Muscle of arm (tissue), 1 donor: ENCODE measurements at regions not wholly inside any gene's neighbourhood (a gene's known extent, or its start where the extent isn't known, plus 50 kb on each side); places are given as distances from the start of the nearest gene placed in this dataset.

Experiments used
- DNase-seq: peaks from one replicate; pipeline ENCODE4 v3.0.0-alpha.2; 2013

DNA sequence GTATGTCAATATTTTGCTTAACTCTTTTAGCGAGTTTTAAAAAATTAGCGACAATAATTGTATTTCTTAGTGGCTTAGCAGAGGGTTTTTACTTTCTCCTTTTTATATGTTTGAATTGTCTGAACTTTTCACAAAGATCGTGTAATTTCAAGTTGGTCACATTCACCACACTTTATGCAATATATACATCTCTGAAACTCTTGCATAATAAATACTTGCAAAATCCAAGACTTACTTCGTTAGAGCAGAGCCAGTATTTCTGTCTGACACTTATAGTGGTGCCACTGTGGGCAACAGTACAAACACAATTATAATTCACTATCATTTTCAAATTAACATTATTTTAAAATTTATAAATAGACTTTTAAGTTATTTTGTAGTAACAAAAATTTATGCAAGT is 62.0 kb downstream of the SUCNR1 start:
- no peak for DNase-seq

DNA sequence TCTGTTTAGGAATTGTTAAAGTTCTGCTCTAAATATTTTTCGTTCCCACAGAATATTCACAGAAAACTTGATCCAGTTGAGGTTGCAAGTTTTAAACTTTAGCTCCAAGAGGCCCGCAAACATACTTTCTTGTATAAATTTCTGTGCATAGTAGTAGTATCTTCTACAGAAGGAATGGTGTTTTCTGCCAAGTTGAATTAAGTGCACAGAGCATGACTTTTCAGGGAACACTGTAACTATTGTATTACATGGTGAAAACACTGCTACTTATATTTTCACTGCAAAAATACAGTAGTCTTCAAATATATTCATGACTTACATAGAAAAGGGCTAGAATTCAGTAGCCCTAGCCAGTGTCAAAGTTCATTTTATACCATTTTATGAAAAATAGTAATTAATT is 67.0 kb downstream of the SUCNR1 start:
- no peak for DNase-seq

DNA sequence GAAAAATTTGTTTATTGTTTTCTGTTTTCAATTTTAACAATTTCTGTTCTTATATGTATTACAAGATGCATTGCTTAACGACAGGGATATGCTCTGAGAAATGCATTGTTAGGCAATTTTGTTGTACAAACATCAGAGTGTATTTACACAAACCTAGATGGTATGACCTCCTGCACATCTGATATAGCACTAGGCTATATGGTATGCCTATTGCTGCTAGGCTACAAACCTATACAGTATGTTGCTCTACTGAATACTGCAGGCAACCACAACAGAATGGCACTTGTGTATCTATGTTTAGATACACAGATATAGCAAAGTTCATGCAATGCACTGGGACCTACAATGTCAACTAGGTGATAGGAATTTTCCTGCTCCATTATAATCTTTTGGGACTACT is 70.1 kb downstream of the SUCNR1 start:
- no peak for DNase-seq

DNA sequence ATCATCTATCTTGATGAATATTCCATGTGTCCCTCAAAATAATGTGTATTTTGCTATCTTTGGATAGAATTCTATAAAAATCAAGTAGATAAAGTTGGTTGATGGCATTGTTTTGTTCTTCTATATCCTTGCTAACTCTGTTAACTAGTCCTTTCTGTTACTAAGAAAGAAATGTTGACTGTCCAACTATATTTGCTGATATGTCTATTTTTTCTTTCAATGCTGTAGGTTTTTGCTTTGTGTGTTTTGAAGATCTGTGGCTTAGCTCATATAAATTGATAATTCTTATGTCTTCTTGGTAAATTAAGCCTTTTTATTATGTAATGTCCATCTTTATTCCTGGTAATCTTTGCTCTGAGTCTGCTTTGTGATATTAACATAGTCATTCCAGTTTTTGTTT is 70.9 kb downstream of the SUCNR1 start:
- no peak for DNase-seq

DNA sequence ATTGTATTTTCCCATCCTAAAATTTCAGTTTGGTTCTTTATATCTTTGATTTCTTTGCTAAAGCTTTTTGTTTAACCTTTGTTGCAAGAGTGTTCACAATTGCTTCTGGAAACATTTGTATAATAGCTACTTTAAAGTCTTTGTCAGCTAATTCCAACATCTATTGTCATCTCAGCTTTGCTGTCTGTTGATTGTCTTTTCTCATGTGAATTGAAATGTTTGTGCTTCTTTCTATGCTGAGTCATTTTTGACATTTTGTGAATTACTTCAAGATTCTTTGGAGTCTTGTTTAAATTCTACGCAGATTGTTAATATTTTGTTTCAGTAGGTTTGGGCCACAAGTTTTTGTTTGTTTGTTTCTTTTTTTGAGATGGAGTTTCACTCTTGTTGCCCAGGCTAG is 73.2 kb downstream of the SUCNR1 start:
- no peak for DNase-seq

DNA sequence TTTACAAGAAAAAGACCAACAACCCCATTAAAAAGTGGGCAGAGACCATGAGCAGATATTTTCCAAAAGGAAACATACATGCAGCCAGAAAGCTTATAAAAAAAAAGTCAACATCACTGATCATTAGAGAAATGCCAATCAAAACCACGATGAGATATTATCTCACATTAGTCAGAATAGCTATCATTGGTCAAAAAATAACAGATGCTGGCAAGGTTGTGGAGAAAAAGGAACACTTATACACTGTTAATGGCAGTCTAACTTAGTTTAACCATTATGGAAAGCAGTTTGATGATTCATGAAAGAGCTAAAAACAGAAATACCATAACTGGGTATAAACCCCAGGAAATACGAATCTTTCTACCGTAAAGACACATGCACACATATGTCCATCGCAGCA is 76.3 kb downstream of the SUCNR1 start:
- no peak for DNase-seq

DNA sequence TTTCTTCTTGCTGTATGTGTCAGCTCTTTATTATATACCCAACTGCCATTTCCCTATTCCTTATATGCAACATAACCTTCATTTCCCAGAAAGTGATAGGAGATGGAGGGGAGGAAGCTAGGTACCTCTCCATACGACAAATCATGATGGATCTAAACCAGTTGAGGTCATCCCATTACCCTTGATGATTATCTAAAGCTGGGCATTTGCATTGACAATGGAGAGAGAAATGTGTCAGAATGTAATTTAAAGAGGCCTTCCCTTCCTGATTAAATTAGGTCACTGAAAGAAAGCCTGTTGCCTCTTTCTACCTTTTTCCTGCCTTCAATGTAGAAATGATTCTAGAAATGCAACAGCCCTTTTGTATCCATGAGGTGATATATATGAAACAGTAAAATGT is 81.9 kb downstream of the SUCNR1 start:
- no peak for DNase-seq

- DNase-seq, result no peak
These were observed 87.6 kb downstream of the SUCNR1 start for GRCh38 chr3:151960961-151961580.

- peak; percentile 43 for DNase-seq
These were observed 88.9 kb downstream of the SUCNR1 start for GRCh38 chr3:151962352-151962751.

GRCh38 chr3:151962912-151963311 is 89.5 kb downstream of the SUCNR1 start:
- DNase-seq, result no peak

DNA sequence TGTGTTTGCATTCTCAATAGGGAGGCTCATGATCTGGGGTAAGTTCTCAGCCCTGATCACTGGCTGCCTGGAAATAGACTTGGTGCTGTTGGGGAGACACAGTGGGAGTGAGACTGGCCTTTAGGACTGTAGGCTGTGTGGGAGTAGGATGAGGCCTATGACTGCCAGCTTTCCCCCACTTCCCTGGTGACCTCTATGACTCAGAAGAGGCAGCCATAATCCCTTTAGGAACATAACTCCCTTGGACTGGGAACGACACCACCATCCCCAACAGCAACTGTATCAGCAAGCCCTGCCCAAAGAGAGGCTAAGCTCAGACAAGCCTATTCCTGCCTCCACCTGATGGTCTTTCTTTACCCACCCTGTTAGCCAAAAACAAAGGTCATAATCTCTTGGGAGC is 91.3 kb downstream of the SUCNR1 start:
- DNase-seq, result no peak

GRCh38 chr3:151969026-151969642 is 95.7 kb downstream of the SUCNR1 start:
- no peak for DNase-seq

- no peak for DNase-seq
These were observed 98.6 kb downstream of the SUCNR1 start for GRCh38 chr3:151971814-151972579.

GRCh38 chr3:151974067-151974466 is 100.6 kb downstream of the SUCNR1 start:
- DNase-seq, result no peak

DNA sequence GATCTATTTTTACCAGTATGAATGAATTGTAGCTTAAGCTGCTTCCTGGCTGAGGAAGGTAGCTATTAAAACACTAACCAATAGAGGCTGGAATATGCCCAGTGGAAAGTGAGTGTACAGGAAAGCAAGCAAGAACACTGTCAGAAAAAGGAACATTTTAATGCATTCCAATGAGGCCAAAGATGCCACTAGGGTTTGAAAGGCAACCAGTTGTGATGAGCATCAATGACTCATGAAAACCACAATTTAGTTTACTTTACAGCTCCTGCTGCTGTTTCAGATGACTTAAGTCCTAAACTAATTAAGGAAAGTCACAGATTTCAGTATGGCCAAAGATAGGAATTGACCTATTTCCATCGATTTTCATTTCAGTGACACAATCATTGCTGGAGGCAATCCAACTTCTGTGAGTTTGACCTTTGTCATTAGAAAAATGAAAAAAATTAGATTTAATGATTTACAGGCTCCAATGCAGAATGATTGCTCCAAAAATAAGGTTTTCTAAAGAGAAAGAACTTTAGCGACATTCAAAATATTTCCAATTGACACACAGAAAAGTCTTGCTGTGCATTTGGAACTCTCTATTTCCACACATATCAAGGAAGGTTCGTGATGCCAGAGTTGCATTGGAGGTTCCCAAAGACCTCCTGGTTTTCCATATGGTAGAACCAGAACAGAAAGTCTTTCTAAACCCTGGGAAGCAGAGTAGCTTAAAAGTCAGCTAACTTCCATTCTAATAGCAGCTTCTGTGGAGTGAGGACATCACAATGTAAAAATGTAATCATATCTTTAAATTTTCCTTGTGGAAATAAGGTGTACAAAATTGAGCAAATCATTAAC is 103.0 kb downstream of the SUCNR1 start:
- no peak for DNase-seq

GRCh38 chr3:151979906-151980305 is 106.5 kb downstream of the SUCNR1 start:
- DNase-seq, result peak; percentile 88

DNA sequence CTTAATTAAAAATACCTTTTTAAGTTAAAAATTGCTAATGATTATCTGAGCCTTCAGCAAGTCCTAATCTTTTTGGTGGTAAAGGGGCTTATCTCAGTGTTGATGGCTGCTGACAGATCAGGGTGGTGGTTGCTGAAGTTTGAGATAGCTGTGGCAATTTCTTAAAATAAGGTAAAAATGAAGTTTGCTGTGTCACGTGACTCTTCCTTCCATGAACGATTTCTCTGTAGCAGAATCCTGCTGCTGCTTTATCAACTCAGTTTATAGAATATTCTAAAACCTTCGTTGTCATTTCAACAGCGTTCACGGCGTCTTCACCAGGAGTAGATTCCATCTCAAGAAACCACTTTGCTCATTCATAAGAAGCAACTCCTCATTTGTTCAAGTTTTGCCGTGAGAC is 110.1 kb downstream of the SUCNR1 start:
- DNase-seq, result no peak

DNA sequence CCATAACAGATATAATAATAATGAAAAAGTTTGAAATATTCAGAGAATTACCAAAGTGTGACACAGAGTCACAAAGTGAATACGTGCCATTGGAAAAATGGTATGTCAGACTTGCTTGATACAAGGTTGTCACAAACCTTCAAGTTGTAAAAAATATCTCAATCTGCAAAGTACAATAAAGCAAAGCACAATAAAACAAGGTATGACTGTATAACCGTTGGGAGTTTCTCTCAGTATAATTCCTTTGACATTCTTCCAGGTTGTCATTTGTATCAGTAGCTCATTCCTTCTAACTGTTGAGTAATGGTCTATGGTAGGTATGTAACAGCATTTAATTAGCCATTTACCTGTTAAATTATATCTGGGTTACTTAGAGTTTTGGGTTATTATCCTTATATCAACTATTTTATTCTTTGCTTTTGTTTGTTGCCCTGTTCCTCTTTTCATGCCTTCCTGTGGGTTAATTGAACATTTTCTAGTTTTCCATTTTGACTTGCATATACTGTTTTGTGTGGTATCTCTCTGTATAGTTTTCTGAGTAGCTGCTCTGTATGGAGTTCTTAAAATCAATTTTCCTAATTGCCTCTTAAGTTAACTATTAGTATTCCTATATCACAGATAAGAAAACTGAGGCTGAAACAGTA is 112.5 kb downstream of the SUCNR1 start:
- no peak for DNase-seq

GRCh38 chr3:151987893-151988292 is 114.5 kb downstream of the SUCNR1 start:
- DNase-seq, result no peak

- DNase-seq, result peak; percentile 57
These were observed 116.2 kb downstream of the SUCNR1 start for GRCh38 chr3:151989621-151990020.

- DNase-seq, result no peak
These were observed 117.4 kb downstream of the SUCNR1 start for GRCh38 chr3:151990696-151991376.
